ENCODE measurements at regions not wholly inside any gene's neighbourhood (a gene's known extent, or its start where the extent isn't known, plus 50 kb on each side); places are given as distances from the start of the nearest gene placed in this dataset.

GRCh38 chr2:16043192-16043591 lies 102.8 kb downstream of the MYCN start:
- TF ChIP-seq, protein P1, sequence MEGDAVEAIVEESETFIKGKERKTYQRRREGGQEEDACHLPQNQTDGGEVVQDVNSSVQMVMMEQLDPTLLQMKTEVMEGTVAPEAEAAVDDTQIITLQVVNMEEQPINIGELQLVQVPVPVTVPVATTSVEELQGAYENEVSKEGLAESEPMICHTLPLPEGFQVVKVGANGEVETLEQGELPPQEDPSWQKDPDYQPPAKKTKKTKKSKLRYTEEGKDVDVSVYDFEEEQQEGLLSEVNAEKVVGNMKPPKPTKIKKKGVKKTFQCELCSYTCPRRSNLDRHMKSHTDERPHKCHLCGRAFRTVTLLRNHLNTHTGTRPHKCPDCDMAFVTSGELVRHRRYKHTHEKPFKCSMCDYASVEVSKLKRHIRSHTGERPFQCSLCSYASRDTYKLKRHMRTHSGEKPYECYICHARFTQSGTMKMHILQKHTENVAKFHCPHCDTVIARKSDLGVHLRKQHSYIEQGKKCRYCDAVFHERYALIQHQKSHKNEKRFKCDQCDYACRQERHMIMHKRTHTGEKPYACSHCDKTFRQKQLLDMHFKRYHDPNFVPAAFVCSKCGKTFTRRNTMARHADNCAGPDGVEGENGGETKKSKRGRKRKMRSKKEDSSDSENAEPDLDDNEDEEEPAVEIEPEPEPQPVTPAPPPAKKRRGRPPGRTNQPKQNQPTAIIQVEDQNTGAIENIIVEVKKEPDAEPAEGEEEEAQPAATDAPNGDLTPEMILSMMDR (IDR thresholded peaks at IDR 0.05) = no peak
- no peak for TF ChIP-seq CHD2 (IDR thresholded peaks at IDR 0.05; ENCODE audit: low read length, partially characterized antibody)
- TF ChIP-seq YY1 (IDR thresholded peaks at IDR 0.05; ENCODE audit: low read depth) = no peak
- no peak for TF ChIP-seq POLR2AphosphoS5 (IDR thresholded peaks at IDR 0.05; ENCODE audit: low read depth, low read length)
- no peak for TF ChIP-seq EP300 (IDR thresholded peaks at IDR 0.05; ENCODE audit: borderline replicate concordance in 1 of 2, low read depth in 1 of 2, low read length in 1 of 2)
